Muscle of leg (tissue), 3 donors: ENCODE measurements at regions not wholly inside any gene's neighbourhood (a gene's known extent, or its start where the extent isn't known, plus 50 kb on each side); places are given as distances from the start of the nearest gene placed in this dataset.
"Not testable (repeated sequence)": the region's sequence is repeated elsewhere in the genome, so short reads cannot be mapped to it uniquely, and the experiment has no call there.

Experiments used
- DNase-seq: peaks from one replicate; pipeline ENCODE4 v3.0.0; 2013
- H3K27ac ChIP-seq: one replicate; pipeline ENCODE4 v1.5.1; 2013; ENCODE audit warnings: mild to moderate bottlenecking, low read length, control low read depth
- H3K27me3 ChIP-seq: one replicate; pipeline ENCODE4 v1.6.1; 2013; ENCODE audit warnings: low read length; ENCODE audit not compliant: control insufficient read depth, insufficient read depth
- H3K36me3 ChIP-seq: one replicate; pipeline ENCODE4 v1.6.1; 2013; ENCODE audit warnings: low read length; ENCODE audit not compliant: control insufficient read depth, insufficient read depth
- H3K4me1 ChIP-seq: one replicate; pipeline ENCODE4 v1.6.1; 2013; ENCODE audit warnings: low read length; ENCODE audit not compliant: control insufficient read depth, insufficient read depth
- H3K4me3 ChIP-seq: one replicate; pipeline ENCODE4 v1.5.1; 2013; ENCODE audit warnings: low read length, control low read depth
- H3K9me3 ChIP-seq: replicated peaks from 2 replicates; pipeline ENCODE4 v1.6.1; 2013; ENCODE audit warnings: low read depth, low read length; ENCODE audit not compliant: control insufficient read depth
- WGBS: methylation state at CpG from one replicate; pipeline ENCODE4 v1.1.5; 2013; ENCODE audit warnings: missing lambda C conversion rate; ENCODE audit not compliant: insufficient coverage; 5-methylcytosine and 5-hydroxymethylcytosine counted together

- H3K27me3 ChIP-seq: no peaks in the 10 kb centered on the region
- no peak overlapping the region for H3K27ac ChIP-seq
- DNase-seq: no peak
- 74% methylated on average over 5 of the region's 9 CpGs for WGBS
- no peaks in the 10 kb centered on the region for H3K9me3 ChIP-seq
- peaks cover 24% of the 10 kb centered on the region for H3K4me1 ChIP-seq
- no peak overlapping the region for H3K4me3 ChIP-seq
- H3K36me3 ChIP-seq: no peaks in the 10 kb centered on the region
Measured at GRCh38 chr3:194941956-194942511, 256.4 kb downstream of the FAM43A start.

DNA sequence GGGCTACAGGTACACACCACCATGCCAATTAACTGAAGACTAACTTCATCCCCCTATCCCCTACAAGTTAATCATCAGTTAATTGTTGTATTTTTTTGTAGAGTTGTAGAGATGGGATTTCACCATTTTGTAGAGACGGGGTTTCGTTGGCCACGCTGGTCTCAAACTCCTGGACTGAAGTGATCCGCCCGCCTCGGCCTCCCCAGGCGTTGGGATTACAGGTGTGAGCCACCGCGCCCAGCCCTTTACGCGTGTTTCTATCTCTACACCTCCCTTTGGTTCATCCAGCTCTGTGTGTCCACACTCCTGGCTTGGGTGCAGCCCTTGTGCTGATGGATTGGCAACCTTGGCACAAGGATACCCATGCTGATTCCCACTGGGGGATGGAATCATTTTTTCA is 258.8 kb downstream of the FAM43A start:
- DNase-seq: no peak
- H3K9me3 ChIP-seq: peaks cover 5% of the 10 kb centered on the region
- WGBS: 98% methylated on average over 8 of the region's 11 CpGs
- no peak overlapping the region for H3K4me3 ChIP-seq
- H3K36me3 ChIP-seq: no peaks in the 10 kb centered on the region
- no peaks in the 10 kb centered on the region for H3K27me3 ChIP-seq
- peaks cover 14% of the 10 kb centered on the region for H3K4me1 ChIP-seq
- no peak overlapping the region for H3K27ac ChIP-seq

GRCh38 chr3:194945508-194945907 is 259.8 kb downstream of the FAM43A start:
- no peaks in the 10 kb centered on the region for H3K36me3 ChIP-seq
- H3K4me3 ChIP-seq: no peak overlapping the region
- H3K4me1 ChIP-seq: peaks cover 9% of the 10 kb centered on the region
- peaks cover 6% of the 10 kb centered on the region for H3K9me3 ChIP-seq
- H3K27me3 ChIP-seq: no peaks in the 10 kb centered on the region
- no peak for DNase-seq
- H3K27ac ChIP-seq: no peak overlapping the region
- WGBS: 49% methylated on average over 9 of the region's 13 CpGs

- Histone ChIP-seq H3K27me3 (no peaks in the 10 kb centered on the region), H3K4me3 (no peak overlapping the region)
- no peak for DNase-seq
Measured at GRCh38 chr3:194946091-194946490, 260.4 kb downstream of the FAM43A start.

GRCh38 chr3:194949592-194949991 is 263.9 kb downstream of the FAM43A start:
- H3K36me3 ChIP-seq: no peaks in the 10 kb centered on the region
- 92% methylated on average over 3 of the region's 3 CpGs for WGBS
- no peak for DNase-seq
- H3K4me3 ChIP-seq: no peak overlapping the region
- H3K27me3 ChIP-seq: no peaks in the 10 kb centered on the region
- no peak overlapping the region for H3K27ac ChIP-seq
- H3K4me1 ChIP-seq: peaks cover 16% of the 10 kb centered on the region
- peaks cover 6% of the 10 kb centered on the region for H3K9me3 ChIP-seq

More at GRCh38 chr3:194946091-194946490, 260.4 kb downstream of the FAM43A start:
- 55% methylated on average over 7 of the region's 9 CpGs for WGBS
- Histone ChIP-seq H3K36me3 (no peaks in the 10 kb centered on the region), H3K9me3 (peaks cover 6% of the 10 kb centered on the region), H3K4me1 (peaks cover 6% of the 10 kb centered on the region), H3K27ac (no peak overlapping the region)

DNA sequence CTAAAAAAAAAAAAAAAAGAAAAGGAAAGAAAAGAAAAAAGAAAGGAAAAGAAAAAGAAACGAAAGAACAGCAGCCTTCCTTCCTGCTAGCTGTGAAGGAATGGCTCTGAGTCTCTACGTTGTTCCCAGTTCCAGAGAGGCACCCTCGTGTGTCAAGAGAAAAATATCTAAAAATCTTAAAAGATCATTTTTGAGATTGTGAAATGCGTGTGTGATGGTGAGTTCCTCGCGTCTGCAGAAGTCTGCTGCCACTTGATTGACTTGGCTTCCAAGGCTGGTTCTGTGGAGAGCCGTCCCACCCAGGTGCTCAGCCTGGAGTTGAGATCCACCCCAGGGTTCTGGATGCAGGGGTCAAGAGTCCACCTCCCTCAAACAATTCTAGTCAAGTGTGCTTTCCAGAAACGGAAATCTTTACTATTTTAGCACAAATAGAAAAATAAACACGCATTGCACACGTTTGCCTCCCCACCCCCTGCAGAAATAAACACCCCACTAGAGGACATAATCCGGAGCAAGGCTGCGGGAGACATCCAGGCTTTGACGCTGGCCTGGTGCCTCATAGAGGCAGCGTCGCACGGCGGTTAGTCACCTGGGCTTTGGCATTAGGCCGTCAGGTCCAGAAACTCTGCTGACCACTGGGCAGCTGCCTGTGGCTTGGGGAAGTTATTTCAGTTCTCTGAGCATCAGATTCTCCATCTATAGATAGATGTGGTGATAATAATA is 265.4 kb downstream of the FAM43A start:
- no peak overlapping the region for H3K4me3 ChIP-seq

GRCh38 chr3:194951629-194951920 is 265.9 kb downstream of the FAM43A start:
- not testable (repeated sequence) for H3K27ac ChIP-seq
- WGBS: 99% methylated on average over 7 of the region's 9 CpGs

More for the DNA sequence above, 265.4 kb downstream of the FAM43A start:
- peaks cover 6% of the 10 kb centered on the region for H3K9me3 ChIP-seq
- DNase-seq: no peak
- no peaks in the 10 kb centered on the region for H3K27me3 ChIP-seq
- H3K36me3 ChIP-seq: no peaks in the 10 kb centered on the region
- peaks cover 16% of the 10 kb centered on the region for H3K4me1 ChIP-seq
- no peak overlapping the region for H3K27ac ChIP-seq
- WGBS: 78% methylated on average over 8 of the region's 18 CpGs

GRCh38 chr3:194951931-194952582 is 266.4 kb downstream of the FAM43A start:
- no peak overlapping the region for H3K4me3 ChIP-seq
- peak; percentile 89 for DNase-seq
- peaks cover 6% of the 10 kb centered on the region for H3K9me3 ChIP-seq
- H3K4me1 ChIP-seq: peaks cover 21% of the 10 kb centered on the region
- WGBS: no CpG with 5 or more reads among the region's 6 CpGs
- no peaks in the 10 kb centered on the region for H3K27me3 ChIP-seq
- peak overlapping the region; percentile 83 for H3K27ac ChIP-seq
- no peaks in the 10 kb centered on the region for H3K36me3 ChIP-seq

More at GRCh38 chr3:194951629-194951920, 265.9 kb downstream of the FAM43A start:
- peaks cover 18% of the 10 kb centered on the region for H3K4me1 ChIP-seq
- H3K36me3 ChIP-seq, H3K9me3 ChIP-seq, H3K4me3 ChIP-seq, H3K27me3 ChIP-seq, DNase-seq: not testable (repeated sequence)

- H3K27me3 ChIP-seq: no peaks in the 10 kb centered on the region
- H3K9me3 ChIP-seq: peaks cover 3% of the 10 kb centered on the region
- no peaks in the 10 kb centered on the region for H3K36me3 ChIP-seq
- 25% methylated on average over 1 of the region's 6 CpGs for WGBS
- H3K27ac ChIP-seq: peak overlapping the region; percentile 83
- no peak overlapping the region for H3K4me3 ChIP-seq
- peak; percentile 87 for DNase-seq
- H3K4me1 ChIP-seq: peaks cover 21% of the 10 kb centered on the region
Measured at GRCh38 chr3:194952841-194953241, 267.2 kb downstream of the FAM43A start.

DNA sequence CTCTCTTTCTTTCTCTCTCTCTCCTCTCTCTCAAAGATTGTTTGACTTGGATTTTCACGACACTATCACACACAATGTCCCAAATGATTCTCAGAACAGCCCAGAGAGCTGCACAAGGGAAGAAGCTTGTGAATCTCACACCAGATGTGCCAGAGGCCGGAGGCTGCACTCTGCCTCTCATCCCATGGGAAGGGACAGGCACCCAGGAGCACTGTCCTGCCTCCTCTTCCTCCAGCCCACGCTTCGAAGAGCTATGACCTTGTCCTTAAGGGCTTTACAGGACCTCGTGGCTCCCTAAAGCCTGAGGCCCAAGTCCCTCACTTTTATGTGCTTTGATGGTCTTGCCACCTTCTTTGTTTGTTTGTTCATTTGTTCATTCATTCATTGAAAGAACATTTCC is 267.6 kb downstream of the FAM43A start:
- Histone ChIP-seq H3K4me3 (no peak overlapping the region), H3K27me3 (no peaks in the 10 kb centered on the region), H3K4me1 (peaks cover 21% of the 10 kb centered on the region), H3K9me3 (peaks cover 3% of the 10 kb centered on the region), H3K36me3 (no peaks in the 10 kb centered on the region), H3K27ac (peak overlapping the region; percentile 83)
- 60% methylated on average over 4 of the region's 5 CpGs for WGBS
- no peak for DNase-seq
